ENCODE measurements at regions not wholly inside any gene's neighbourhood (a gene's known extent, or its start where the extent isn't known, plus 50 kb on each side); places are given as distances from the start of the nearest gene placed in this dataset.
A peak's percentile ranks its signal among the peaks of the same experiment; 100 is the strongest.

DNA sequence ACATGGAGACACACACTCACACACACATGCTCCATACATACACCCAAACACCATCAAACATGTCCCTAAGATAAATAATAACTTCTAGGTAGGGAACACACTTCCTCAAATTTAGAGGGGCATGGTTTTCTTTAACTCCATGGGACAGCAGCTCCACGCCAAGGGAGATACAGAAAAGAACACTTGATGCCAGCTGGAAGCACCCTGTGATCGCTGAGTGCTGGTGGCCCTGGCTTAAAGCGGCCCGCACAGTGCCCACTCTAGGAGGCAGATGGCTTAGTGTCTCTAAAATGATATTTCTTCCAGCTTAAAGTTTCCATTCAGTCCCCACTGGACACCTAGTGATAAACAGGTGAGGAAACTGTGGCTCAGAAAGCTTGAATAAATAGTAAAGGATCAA is 232.9 kb downstream of the UACA start:
- TF ChIP-seq, protein P1, sequence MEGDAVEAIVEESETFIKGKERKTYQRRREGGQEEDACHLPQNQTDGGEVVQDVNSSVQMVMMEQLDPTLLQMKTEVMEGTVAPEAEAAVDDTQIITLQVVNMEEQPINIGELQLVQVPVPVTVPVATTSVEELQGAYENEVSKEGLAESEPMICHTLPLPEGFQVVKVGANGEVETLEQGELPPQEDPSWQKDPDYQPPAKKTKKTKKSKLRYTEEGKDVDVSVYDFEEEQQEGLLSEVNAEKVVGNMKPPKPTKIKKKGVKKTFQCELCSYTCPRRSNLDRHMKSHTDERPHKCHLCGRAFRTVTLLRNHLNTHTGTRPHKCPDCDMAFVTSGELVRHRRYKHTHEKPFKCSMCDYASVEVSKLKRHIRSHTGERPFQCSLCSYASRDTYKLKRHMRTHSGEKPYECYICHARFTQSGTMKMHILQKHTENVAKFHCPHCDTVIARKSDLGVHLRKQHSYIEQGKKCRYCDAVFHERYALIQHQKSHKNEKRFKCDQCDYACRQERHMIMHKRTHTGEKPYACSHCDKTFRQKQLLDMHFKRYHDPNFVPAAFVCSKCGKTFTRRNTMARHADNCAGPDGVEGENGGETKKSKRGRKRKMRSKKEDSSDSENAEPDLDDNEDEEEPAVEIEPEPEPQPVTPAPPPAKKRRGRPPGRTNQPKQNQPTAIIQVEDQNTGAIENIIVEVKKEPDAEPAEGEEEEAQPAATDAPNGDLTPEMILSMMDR (IDR thresholded peaks at IDR 0.05): no peak
- no peak for TF ChIP-seq POLR2A (IDR thresholded peaks at IDR 0.05)
- TF ChIP-seq EP300 (IDR thresholded peaks at IDR 0.05): no peak
- no peak for TF ChIP-seq POLR2AphosphoS5 (IDR thresholded peaks at IDR 0.05)
- DNase-seq: no peak
- Histone ChIP-seq H3K27me3 (peaks cover 0 to 9% (median 4%) of the 10 kb centered on the region in 3 donors), H3K4me3 (no peak overlapping the region), H3K4me1 (peaks cover 0 to 26% (median 14%) of the 10 kb centered on the region in 4 donors), H3K27ac (no peak overlapping the region), H3K36me3 (no peaks in the 10 kb centered on the region), H3K9me3 (no peaks in the 10 kb centered on the region)
- WGBS, 5 donors: 78 to 94% (median 85%) methylated on average over 4 of the region's 4 CpGs
- intact Hi-C loops (cut with DNase I; ENCODE audit: low total_unique reads): no loop called here

DNA sequence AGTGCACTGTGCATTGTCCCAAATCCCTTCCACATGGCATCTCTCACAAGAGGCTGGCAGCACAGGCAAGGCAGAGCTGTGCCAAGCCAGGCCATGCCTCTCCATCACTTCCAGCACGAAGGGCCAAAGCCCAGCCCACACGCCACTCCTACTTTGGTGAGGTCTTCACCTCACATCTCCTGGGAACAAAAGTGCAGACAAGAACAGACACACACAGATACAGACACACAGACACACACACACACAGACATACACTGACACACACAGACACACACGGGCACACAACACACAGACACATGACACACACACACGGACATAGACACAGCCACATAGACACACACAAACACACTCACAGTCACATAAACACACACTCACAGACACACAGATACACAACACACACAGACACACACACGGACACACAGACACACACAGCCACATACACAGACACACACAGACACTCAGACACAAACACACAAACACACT is 233.3 kb downstream of the UACA start:
- Histone ChIP-seq H3K36me3 (no peaks in the 10 kb centered on the region), H3K27me3 (peaks cover 0 to 7% (median 4%) of the 10 kb centered on the region in 3 donors), H3K9me3 (no peaks in the 10 kb centered on the region), H3K27ac (no peak overlapping the region), H3K4me3 (no peak overlapping the region), H3K4me1 (peaks cover 0 to 26% (median 14%) of the 10 kb centered on the region in 4 donors)
- WGBS, 5 donors: 85 to 92% (median 91%) methylated on average over 5 of the region's 5 CpGs
- no peak for DNase-seq
- intact Hi-C loops (cut with DNase I; ENCODE audit: low total_unique reads): no loop called here
- TF ChIP-seq EP300 (IDR thresholded peaks at IDR 0.05) (no peak), POLR2AphosphoS5 (IDR thresholded peaks at IDR 0.05) (no peak), POLR2A (IDR thresholded peaks at IDR 0.05) (no peak)
- TF ChIP-seq, protein P1 (IDR thresholded peaks at IDR 0.05): no peak

DNA sequence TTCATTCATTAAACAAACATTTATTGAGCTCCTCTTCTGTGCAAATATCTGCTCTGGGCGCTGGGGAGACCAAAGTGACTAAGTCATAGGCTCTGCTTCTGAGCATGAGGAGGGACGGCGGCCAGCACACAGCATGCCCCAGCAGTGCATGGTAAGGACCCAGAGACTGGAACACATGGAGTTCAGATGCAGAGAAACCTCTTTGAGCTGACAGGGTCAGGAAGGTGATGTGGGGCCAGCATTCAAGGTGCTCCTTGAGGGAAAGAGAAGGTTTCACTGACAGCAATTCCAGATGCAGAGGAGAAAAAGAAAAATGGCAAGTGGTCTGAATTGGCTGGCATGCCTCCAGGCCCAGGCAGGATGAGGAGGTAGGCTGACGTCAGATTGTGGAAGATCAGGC is 234.5 kb downstream of the UACA start:
- TF ChIP-seq, protein P1 (IDR thresholded peaks at IDR 0.05): no peak
- no peak for TF ChIP-seq POLR2A (IDR thresholded peaks at IDR 0.05)
- no peak for TF ChIP-seq EP300 (IDR thresholded peaks at IDR 0.05)
- no peak for TF ChIP-seq POLR2AphosphoS5 (IDR thresholded peaks at IDR 0.05)
- H3K36me3 ChIP-seq: no peaks in the 10 kb centered on the region
- intact Hi-C loops (cut with DNase I; ENCODE audit: low total_unique reads): no loop called here
- DNase-seq: no peak
- H3K4me3 ChIP-seq: no peak overlapping the region
- H3K27me3 ChIP-seq: peaks cover 0 to 7% (median 0%) of the 10 kb centered on the region in 3 donors
- 79 to 92% (median 80%) methylated on average over 4 of the region's 4 CpGs for WGBS, 5 donors
- H3K4me1 ChIP-seq: peaks cover 0 to 26% (median 14%) of the 10 kb centered on the region in 4 donors
- H3K27ac ChIP-seq: peak overlapping the region in 1 of 5 donors; percentile 15
- H3K9me3 ChIP-seq: no peaks in the 10 kb centered on the region

DNA sequence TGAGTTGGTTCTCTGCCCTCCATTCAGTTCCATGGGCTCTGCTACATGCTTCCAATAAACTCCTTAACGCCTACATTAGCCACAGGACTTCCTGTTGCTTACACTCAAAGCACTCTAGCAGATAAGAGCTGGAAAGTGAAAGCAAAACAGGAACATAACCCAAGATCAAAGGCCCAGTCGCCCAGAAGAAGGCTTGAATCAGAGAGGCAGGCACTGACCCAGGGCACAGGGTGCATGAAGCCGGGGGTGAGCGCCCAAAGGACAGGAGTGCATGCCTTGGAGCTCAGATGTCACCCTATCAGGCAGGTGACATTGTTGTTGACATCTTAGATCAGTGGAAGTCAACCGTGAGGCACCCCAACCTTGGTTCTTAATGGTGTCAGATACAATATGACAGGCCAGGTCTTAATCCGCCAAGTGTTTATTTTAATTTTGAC is 235.1 kb downstream of the UACA start:
- DNase-seq: peak; percentile 55 to 80
- 42 to 54% (median 48%) methylated on average over 6 of the region's 6 CpGs for WGBS, 5 donors
- Histone ChIP-seq H3K27ac (peak overlapping the region in 2 of 5 donors; percentile 15 to 41), H3K4me1 (peaks cover 0 to 26% (median 14%) of the 10 kb centered on the region in 4 donors), H3K9me3 (no peaks in the 10 kb centered on the region), H3K4me3 (no peak overlapping the region), H3K36me3 (no peaks in the 10 kb centered on the region), H3K27me3 (peaks cover 0 to 7% (median 0%) of the 10 kb centered on the region in 3 donors)
- intact Hi-C loops (cut with DNase I; ENCODE audit: low total_unique reads): no loop called here
- TF ChIP-seq EP300 (IDR thresholded peaks at IDR 0.05) (no peak), POLR2AphosphoS5 (IDR thresholded peaks at IDR 0.05) (peak in 1 of 3 donors; percentile 61)

DNA sequence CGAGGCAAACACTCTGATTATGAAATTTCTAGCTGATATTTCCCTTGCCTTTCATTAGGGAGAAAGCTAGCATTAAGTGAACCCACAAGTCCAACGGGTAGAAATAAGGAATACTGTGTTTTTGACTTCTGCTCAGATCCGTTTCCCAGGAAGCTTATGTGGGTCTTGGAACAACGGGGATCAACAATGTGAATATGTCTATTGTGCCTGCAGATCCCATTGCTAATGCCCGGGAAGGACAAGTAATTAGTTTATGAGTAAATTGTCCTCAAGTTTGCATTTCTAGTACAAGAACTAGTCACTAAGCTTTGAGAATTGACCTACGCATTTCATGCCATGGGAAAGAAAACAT is 236.4 kb downstream of the UACA start:
- Histone ChIP-seq H3K27me3 (no peaks in the 10 kb centered on the region), H3K27ac (no peak overlapping the region), H3K4me1 (peaks cover 0 to 26% (median 14%) of the 10 kb centered on the region in 4 donors), H3K9me3 (no peaks in the 10 kb centered on the region), H3K4me3 (peak overlapping the region in 1 of 4 donors; percentile 1), H3K36me3 (no peaks in the 10 kb centered on the region)
- WGBS, 5 donors: 71 to 82% (median 74%) methylated on average over 6 of the region's 6 CpGs
- DNase-seq: no peak
- TF ChIP-seq EP300 (IDR thresholded peaks at IDR 0.05) (no peak), POLR2AphosphoS5 (IDR thresholded peaks at IDR 0.05) (no peak), POLR2A (IDR thresholded peaks at IDR 0.05) (no peak)
- TF ChIP-seq, protein P1 (IDR thresholded peaks at IDR 0.05): no peak
- intact Hi-C loops (cut with DNase I; ENCODE audit: low total_unique reads): no loop called here

Data from stomach (tissue), 8 donors.